ENCODE measurements at regions not wholly inside any gene's neighbourhood (a gene's known extent, or its start where the extent isn't known, plus 50 kb on each side); places are given as distances from the start of the nearest gene placed in this dataset.

DNA sequence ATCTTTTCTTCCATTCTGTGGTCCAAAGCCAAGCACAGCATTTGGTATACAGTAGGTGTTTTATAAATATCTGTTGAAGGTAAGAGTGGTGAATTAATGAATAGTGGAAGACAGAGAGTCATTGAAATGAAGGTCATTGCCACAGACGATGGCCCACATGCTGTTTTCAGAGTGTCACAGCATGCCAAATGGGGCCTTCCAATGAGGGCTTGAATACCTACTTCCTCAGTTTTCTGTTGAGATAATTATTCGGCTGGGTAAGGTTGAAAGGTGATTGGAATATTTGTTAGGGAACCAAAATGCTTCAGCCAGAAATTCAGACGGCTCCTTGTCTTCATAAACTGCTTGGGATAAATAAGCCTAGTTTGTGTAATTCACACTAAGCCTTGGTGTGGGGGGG lies 205.3 kb upstream of the TBL1XR1 start:
- TF ChIP-seq CTCF (conservative IDR thresholded peaks at IDR 0.05; ENCODE audit: low read depth, low read length) (no peak), EZH2phosphoT487 (IDR thresholded peaks at IDR 0.05; ENCODE audit: borderline replicate concordance, low read length) (no peak)

All from PC-3 (cell line).